A549 (cell line): ENCODE measurements at regions not wholly inside any gene's neighbourhood (a gene's known extent, or its start where the extent isn't known, plus 50 kb on each side); places are given as distances from the start of the nearest gene placed in this dataset.
"Not testable (repeated sequence)": the region's sequence is repeated elsewhere in the genome, so short reads cannot be mapped to it uniquely, and the experiment has no call there.

Experiments
- ATAC-seq, 2 experiments: fragments of 200-7000 bp in 1 of 2; fragments of >200 bp in 1 of 2; cut with Nextera tagmentation in 1 of 2; cut with Tn5 transposase in 1 of 2; 3 replicates each; pipeline versions ENCODE4 v1.8.0 to v1.9.1; 2018 to 2020; ENCODE audit warnings: mild to moderate bottlenecking in 1 of 2, moderate library complexity in 1 of 2
- CTCF ChIA-PET: fragments of 300-600 bp; sonication (Branson Sonifier 250); formaldehyde crosslinking; extraction: SDS; loops from one replicate; lab custom pipeline; 2021; ENCODE audit warnings: antibody characterized with exemption, inconsistent platforms; lab: Yijun Ruan, JAX
- POLR2A ChIA-PET: fragments of 350-600 bp; formaldehyde crosslinking; extraction: SDS; loops from one replicate; lab custom pipeline; 2021; ENCODE audit warnings: antibody characterized with exemption, inconsistent platforms; lab: Yijun Ruan, JAX
- DNase-seq, 2 experiments: peaks; one replicate each; pipeline versions ENCODE4 v3.0.0 to v3.0.0-alpha.2; 2011 to 2016; ENCODE audit warnings: low read depth in 1 of 2, low spot score in 1 of 2
- FAIRE-seq: peaks from 2 replicates; lab custom pipeline; 2011; peaks lifted over from hg19 to GRCh38; lab: Jason Lieb, UNC
- H3K27ac ChIP-seq, 2 experiments: fragments of >200 bp; sonication (Bioruptor Twin); formaldehyde crosslinking; 3 replicates each; pipeline ENCODE4 v1.5.1; 2016 to 2017
- H3K4me1 ChIP-seq: fragments of >200 bp; sonication (Bioruptor Twin); formaldehyde crosslinking; 3 replicates; pipeline ENCODE4 v1.6.1; 2016
- H3K4me2 ChIP-seq: fragments of >200 bp; sonication (Bioruptor Twin); formaldehyde crosslinking; 3 replicates; pipeline ENCODE4 v1.6.1; 2016
- H3K4me3 ChIP-seq: fragments of >200 bp; sonication (Bioruptor Twin); formaldehyde crosslinking; 3 replicates; pipeline ENCODE4 v1.5.1; 2016
- H3K9me3 ChIP-seq: fragments of >200 bp; sonication (Bioruptor Twin); formaldehyde crosslinking; 3 replicates; pipeline ENCODE4 v1.6.1; 2016
- ATOH8 ChIP-seq: fragments of 250-450 bp; sonication (Bioruptor Pico); IDR thresholded peaks from 2 replicates; pipeline ENCODE4 v1.5.0; 2020; ENCODE audit warnings: low read depth, mild to moderate bottlenecking, moderate library complexity
- BCL3 ChIP-seq: fragments of >200 bp; sonication (Bioruptor Twin); formaldehyde crosslinking; IDR thresholded peaks from 3 replicates; pipeline ENCODE4 v1.6.1; 2016
- BHLHE40 ChIP-seq: IDR thresholded peaks from 2 replicates; pipeline ENCODE4 v1.6.1; 2012; ENCODE audit warnings: low read depth, low read length, inconsistent platforms
- CBX2 ChIP-seq: fragments of 200-600 bp; sonication (generic); IDR thresholded peaks from 2 replicates; pipeline ENCODE4 v1.6.1; 2016; ENCODE audit warnings: low read depth, mild to moderate bottlenecking, borderline replicate concordance
- CHD4 ChIP-seq: fragments of 200-600 bp; sonication (generic); IDR thresholded peaks from 2 replicates; pipeline ENCODE4 v1.6.1; 2016; ENCODE audit warnings: antibody characterized with exemption, mild to moderate bottlenecking, borderline replicate concordance
- CTCF ChIP-seq: fragments of >200 bp; sonication (Bioruptor Twin); formaldehyde crosslinking; IDR thresholded peaks from 3 replicates; pipeline ENCODE4 v1.5.1; 2016
- EHMT2 ChIP-seq: fragments of 200-600 bp; sonication (generic); IDR thresholded peaks from 2 replicates; pipeline ENCODE4 v1.6.1; 2016; ENCODE audit warnings: antibody characterized with exemption, low read depth, mild to moderate bottlenecking, moderate library complexity
- ELK1 ChIP-seq: fragments of 150-350 bp; IDR thresholded peaks from 2 replicates; pipeline ENCODE4 v1.6.1; 2014; ENCODE audit warnings: low read depth, mild to moderate bottlenecking, low read length
- EP300 ChIP-seq, 2 experiments: fragments of >200 bp; sonication (Bioruptor Twin); formaldehyde crosslinking; IDR thresholded peaks; 2 replicates in 1 of 2; 3 replicates in 1 of 2; pipeline ENCODE4 v1.6.1; 2016 to 2017
- GATA3 ChIP-seq: IDR thresholded peaks from 2 replicates; pipeline ENCODE4 v1.6.1; 2012; ENCODE audit warnings: borderline replicate concordance
- HDAC2 ChIP-seq: fragments of 200-600 bp; sonication (generic); IDR thresholded peaks from 2 replicates; pipeline ENCODE4 v1.6.1; 2016
- HES2 ChIP-seq: fragments of >200 bp; sonication (Bioruptor Twin); formaldehyde crosslinking; IDR thresholded peaks from 2 replicates; pipeline ENCODE4 v1.6.1; 2016
- HOXA7 ChIP-seq: fragments of 250-450 bp; sonication (Bioruptor Pico); IDR thresholded peaks from 2 replicates; pipeline ENCODE4 v1.5.0; 2020; ENCODE audit warnings: mild to moderate bottlenecking, moderate library complexity
- HOXB13 ChIP-seq: fragments of 250-450 bp; sonication (Bioruptor Pico); IDR thresholded peaks from 2 replicates; pipeline ENCODE4 v1.5.0; 2020; ENCODE audit warnings: low read depth, mild to moderate bottlenecking, moderate library complexity
- HOXB5 ChIP-seq: fragments of 250-450 bp; sonication (Bioruptor Pico); IDR thresholded peaks from 2 replicates; pipeline ENCODE4 v1.5.0; 2020; ENCODE audit warnings: mild to moderate bottlenecking, moderate library complexity
- KDM1A ChIP-seq: fragments of 200-600 bp; sonication (generic); IDR thresholded peaks from 2 replicates; pipeline ENCODE4 v1.6.1; 2016; ENCODE audit warnings: low read depth, mild to moderate bottlenecking
- MAFK ChIP-seq: fragments of 450-650 bp; IDR thresholded peaks from 2 replicates; pipeline ENCODE4 v1.6.1; 2014; ENCODE audit not compliant: partially characterized antibody
- MYC ChIP-seq: IDR thresholded peaks from 2 replicates; pipeline ENCODE4 v1.6.1; 2012; ENCODE audit warnings: mild to moderate bottlenecking, inconsistent platforms, low read length, improper control_type of control experiment, borderline replicate concordance
- NFE2L2 ChIP-seq: fragments of 150-350 bp; conservative IDR thresholded peaks from 2 replicates; pipeline ENCODE4 v1.6.1; 2014; ENCODE audit warnings: low read length
- POLR2AphosphoS2 ChIP-seq: conservative IDR thresholded peaks from 2 replicates; pipeline ENCODE4 v1.6.1; 2012; ENCODE audit warnings: low read length, improper control_type of control experiment, inconsistent platforms
- RARB ChIP-seq: fragments of 250-450 bp; sonication (Bioruptor Pico); IDR thresholded peaks from 2 replicates; pipeline ENCODE4 v1.8.0; 2021; ENCODE audit warnings: mild to moderate bottlenecking, moderate library complexity
- RFX5 ChIP-seq: fragments of 450-650 bp; IDR thresholded peaks from 2 replicates; pipeline ENCODE4 v1.7.1; 2014; ENCODE audit warnings: antibody characterized with exemption, mild to moderate bottlenecking, moderate library complexity
- TP53 ChIP-seq: fragments of 250-450 bp; sonication (Bioruptor Pico); IDR thresholded peaks from 2 replicates; pipeline ENCODE4 v1.5.0; 2021; ENCODE audit warnings: mild to moderate bottlenecking, moderate library complexity
- ZC3H11A ChIP-seq: fragments of 450-650 bp; IDR thresholded peaks from 2 replicates; pipeline ENCODE4 v1.6.1; 2014; ENCODE audit warnings: antibody characterized with exemption, mild to moderate bottlenecking
- ZSCAN20 ChIP-seq: fragments of 250-450 bp; sonication (Bioruptor Pico); IDR thresholded peaks from 2 replicates; pipeline ENCODE4 v1.8.0; 2022; ENCODE audit warnings: mild to moderate bottlenecking, moderate library complexity
- WGBS: methylation state at CpG from one replicate; pipeline ENCODE4 v1.1.6; 2017; ENCODE audit errors: missing lambda C conversion rate; 5-methylcytosine and 5-hydroxymethylcytosine counted together

- no peak for ATAC-seq
- H3K4me2 ChIP-seq: no peak overlapping the region
- 69% methylated on average over 7 of the region's 7 CpGs for WGBS
- H3K9me3 ChIP-seq: peaks cover 12% of the 10 kb centered on the region; the same call in 2 of the 3 replicates
- POLR2A ChIA-PET: interaction anchor here (1.0 kb wide), 1 partner anchor 57 kb away, joined by 3 read pairs; no protein-coding TSS in a partner anchor
- FAIRE-seq: no peak
- no peak for DNase-seq
- no peaks in the 10 kb centered on the region for H3K4me1 ChIP-seq
- CTCF ChIA-PET: interaction anchor here (0.9 to 4.9 kb wide), 4 partner anchors 26 to 186 kb away, joined by 3 to 18 read pairs (median 4); partner anchors contain the start of gene ASF1B
- H3K4me3 ChIP-seq: no peak overlapping the region
- H3K27ac ChIP-seq: no peak overlapping the region
- TF ChIP-seq HOXB13 (CRISPR knock-in tag) (no peak), ATOH8 (no peak), NFE2L2 (no peak), MAFK (no peak), KDM1A (no peak), POLR2AphosphoS2 (no peak), BCL3 (no peak), HOXB5 (CRISPR knock-in tag) (no peak), ELK1 (no peak), RARB (CRISPR knock-in tag) (no peak), HDAC2 (no peak), HOXA7 (CRISPR knock-in tag) (no peak), ZSCAN20 (CRISPR knock-in tag) (no peak)
- TF ChIP-seq, all 56 proteins: peak for 0
These were observed 58.3 kb upstream of the ADGRE5 start for GRCh38 chr19:14322889-14323463.

- CTCF ChIA-PET: interaction anchor here (4.9 kb wide), 1 partner anchor 28 kb away, joined by 18 read pairs; no protein-coding TSS in a partner anchor
- Histone ChIP-seq H3K9me3 (peaks cover 12% of the 10 kb centered on the region; the same call in 2 of the 3 replicates), H3K4me3 (no peak overlapping the region), H3K4me2 (no peak overlapping the region), H3K27ac (no peak overlapping the region), H3K4me1 (no peaks in the 10 kb centered on the region)
- POLR2A ChIA-PET: no interaction called here
- FAIRE-seq (no peak), DNase-seq (no peak), ATAC-seq (no peak)
- TF ChIP-seq EHMT2: no peak
- TF ChIP-seq ZC3H11A: no peak
- 43% methylated on average over 2 of the region's 3 CpGs for WGBS
These were observed 61.0 kb upstream of the ADGRE5 start for GRCh38 chr19:14320253-14320652.

GRCh38 chr19:14319720-14320119, 61.5 kb upstream of the ADGRE5 start:
- POLR2A ChIA-PET, FAIRE-seq, DNase-seq, H3K4me2 ChIP-seq, H3K4me3 ChIP-seq, H3K27ac ChIP-seq, H3K4me1 ChIP-seq, ATAC-seq: not testable (repeated sequence)
- H3K9me3 ChIP-seq: peaks cover 12% of the 10 kb centered on the region; the same call in 2 of the 3 replicates
- WGBS: 92% methylated on average over 6 of the region's 6 CpGs
- CTCF ChIA-PET: interaction anchor here (4.9 kb wide), 1 partner anchor 29 kb away, joined by 18 read pairs; no protein-coding TSS in a partner anchor

GRCh38 chr19:14318873-14319272, 62.4 kb upstream of the ADGRE5 start:
- H3K4me3 ChIP-seq: no peak overlapping the region
- POLR2A ChIA-PET: no interaction called here
- TF ChIP-seq CHD4 (no peak), TP53 (no peak), CTCF (no peak), RFX5 (no peak), BHLHE40 (no peak), MYC (no peak), NFE2L2 (no peak), KDM1A (no peak), GATA3 (no peak), HES2 (no peak), EP300 (IDR thresholded peaks at IDR 0.05) (no peak), CBX2 (no peak), ATOH8 (no peak)
- CTCF ChIA-PET: interaction anchor here (4.9 kb wide), 1 partner anchor 30 kb away, joined by 18 read pairs; no protein-coding TSS in a partner anchor
- H3K9me3 ChIP-seq: peaks cover 12% of the 10 kb centered on the region; the same call in 2 of the 3 replicates
- no peak overlapping the region for H3K4me2 ChIP-seq
- ATAC-seq (peak; percentile 43 to 56; a peak in 4 of 6 replicates), FAIRE-seq (no peak), DNase-seq (no peak)
- H3K27ac ChIP-seq: no peak overlapping the region
- H3K4me1 ChIP-seq: no peaks in the 10 kb centered on the region
- 10% methylated on average over 1 of the region's 12 CpGs for WGBS
